ENCODE measurements at regions not wholly inside any gene's neighbourhood (a gene's known extent, or its start where the extent isn't known, plus 50 kb on each side); places are given as distances from the start of the nearest gene placed in this dataset.
"Not testable (repeated sequence)": the region's sequence is repeated elsewhere in the genome, so short reads cannot be mapped to it uniquely, and the experiment has no call there.

- Histone ChIP-seq H3K9ac (replicated peaks; ENCODE audit: extremely low read depth, insufficient read depth, low read length) (no peak overlapping the region), H3K79me2 (ENCODE audit: control insufficient read depth, insufficient read depth, low read length) (no peaks in the 10 kb centered on the region), H2AFZ (ENCODE audit: low read depth, low read length) (no peak overlapping the region), H3K36me3 (ENCODE audit: control insufficient read depth in 2 of 2, extremely low read depth in 1 of 2, insufficient read depth in 2 of 2, low read length in 2 of 2) (no peaks in the 10 kb centered on the region), H3K9me1 (replicated peaks; ENCODE audit: control insufficient read depth, extremely low read depth, insufficient read depth, low read length) (no peaks in the 10 kb centered on the region), H3K4me2 (ENCODE audit: insufficient read depth, low read length) (no peak overlapping the region), H3K9me3 (replicated peaks; ENCODE audit: control insufficient read depth, insufficient read depth, low read length) (no peaks in the 10 kb centered on the region), H3K27ac (ENCODE audit: insufficient read depth, low read depth, low read length) (no peak overlapping the region), H3K27me3 (ENCODE audit: control insufficient read depth in 2 of 2, insufficient read depth in 2 of 2, low read length in 2 of 2) (no peaks in the 10 kb centered on the region), H4K20me1 (replicated peaks; ENCODE audit: control insufficient read depth, extremely low read depth, insufficient read depth, low read length) (no peaks in the 10 kb centered on the region), H3K4me3 (replicated peaks in 1 of 3; ENCODE audit: insufficient read depth in 1 of 3, low read depth in 1 of 3, low read length in 3 of 3) (no peak overlapping the region), H3K4me1 (ENCODE audit: control insufficient read depth, extremely low read depth, insufficient read depth, low read length) (no peaks in the 10 kb centered on the region)
- POLR2A ChIA-PET, result no interaction called here
- dilution Hi-C loops (cut with MboI; ENCODE audit: extremely low pct_ligation_motif_present, low sequenced_read_pairs), result no loop called here
- BruUV-seq (replicated peaks), result no TSS peak
- no peak for TF ChIP-seq FOS (IDR thresholded peaks at IDR 0.05; ENCODE audit: borderline replicate concordance, insufficient read depth, low read length)
- no peak for TF ChIP-seq GATA2 (IDR thresholded peaks at IDR 0.05; ENCODE audit: insufficient read depth, insufficient read length, low read depth, low read length)
- TF ChIP-seq MAX (IDR thresholded peaks at IDR 0.05; ENCODE audit: insufficient read depth, insufficient read length), result no peak
- TF ChIP-seq MYC (IDR thresholded peaks at IDR 0.05; ENCODE audit: low read depth, low read length), result no peak
- TF ChIP-seq JUN (IDR thresholded peaks at IDR 0.05; ENCODE audit: borderline replicate concordance, insufficient read depth, insufficient read length, low read depth), result no peak
- TF ChIP-seq POLR2AphosphoS5 (IDR thresholded peaks at IDR 0.05; ENCODE audit: insufficient read depth, low read depth, low read length), result no peak
- no peak for TF ChIP-seq EZH2 (IDR thresholded peaks at IDR 0.05; ENCODE audit: borderline replicate concordance, low read depth, low read length, severe bottlenecking)
- TF ChIP-seq POLR2A (IDR thresholded peaks at IDR 0.05; ENCODE audit: low read depth, low read length), result no peak
- TF ChIP-seq, protein P1, sequence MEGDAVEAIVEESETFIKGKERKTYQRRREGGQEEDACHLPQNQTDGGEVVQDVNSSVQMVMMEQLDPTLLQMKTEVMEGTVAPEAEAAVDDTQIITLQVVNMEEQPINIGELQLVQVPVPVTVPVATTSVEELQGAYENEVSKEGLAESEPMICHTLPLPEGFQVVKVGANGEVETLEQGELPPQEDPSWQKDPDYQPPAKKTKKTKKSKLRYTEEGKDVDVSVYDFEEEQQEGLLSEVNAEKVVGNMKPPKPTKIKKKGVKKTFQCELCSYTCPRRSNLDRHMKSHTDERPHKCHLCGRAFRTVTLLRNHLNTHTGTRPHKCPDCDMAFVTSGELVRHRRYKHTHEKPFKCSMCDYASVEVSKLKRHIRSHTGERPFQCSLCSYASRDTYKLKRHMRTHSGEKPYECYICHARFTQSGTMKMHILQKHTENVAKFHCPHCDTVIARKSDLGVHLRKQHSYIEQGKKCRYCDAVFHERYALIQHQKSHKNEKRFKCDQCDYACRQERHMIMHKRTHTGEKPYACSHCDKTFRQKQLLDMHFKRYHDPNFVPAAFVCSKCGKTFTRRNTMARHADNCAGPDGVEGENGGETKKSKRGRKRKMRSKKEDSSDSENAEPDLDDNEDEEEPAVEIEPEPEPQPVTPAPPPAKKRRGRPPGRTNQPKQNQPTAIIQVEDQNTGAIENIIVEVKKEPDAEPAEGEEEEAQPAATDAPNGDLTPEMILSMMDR (IDR thresholded peaks at IDR 0.05; ENCODE audit: extremely low read depth in 1 of 2, insufficient read depth in 1 of 2, low read depth in 1 of 2, low read length in 2 of 2), result no peak
- DNase-seq (ENCODE audit: low read depth, low spot score) (no peak), FAIRE-seq (no peak)
- intact Hi-C loops (cut with micrococcal nuclease), result no loop called here
- CTCF ChIA-PET, result no interaction called here
Measured at GRCh38 chr5:108451269-108451668, 69.4 kb upstream of the FBXL17 start.

DNA sequence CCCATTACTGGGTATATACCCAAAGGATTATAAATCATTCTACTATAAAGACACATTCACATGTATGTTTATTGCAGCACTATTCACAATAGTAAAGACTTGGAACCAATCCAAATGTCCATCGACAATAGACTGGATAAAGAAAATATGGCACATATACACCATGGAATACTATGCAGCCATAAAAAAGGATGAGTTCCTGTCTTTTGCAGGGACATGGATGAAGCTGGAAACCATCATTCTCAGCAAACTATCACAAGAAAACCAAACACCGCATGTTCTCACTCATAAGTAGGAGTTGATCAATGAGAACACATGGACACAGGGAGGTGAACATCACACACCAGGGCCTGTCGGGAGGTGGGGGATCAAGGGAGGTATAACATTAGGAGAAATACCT, 62.2 kb upstream of the FBXL17 start:
- BruUV-seq (replicated peaks); H3K27me3 ChIP-seq (ENCODE audit: control insufficient read depth in 2 of 2, insufficient read depth in 2 of 2, low read length in 2 of 2); dilution Hi-C loops (cut with MboI; ENCODE audit: extremely low pct_ligation_motif_present, low sequenced_read_pairs); H3K4me2 ChIP-seq (ENCODE audit: insufficient read depth, low read length); CTCF ChIA-PET; H3K79me2 ChIP-seq (ENCODE audit: control insufficient read depth, insufficient read depth, low read length); H3K9me1 ChIP-seq (replicated peaks; ENCODE audit: control insufficient read depth, extremely low read depth, insufficient read depth, low read length); H3K9ac ChIP-seq (replicated peaks; ENCODE audit: extremely low read depth, insufficient read depth, low read length); FAIRE-seq; H3K9me3 ChIP-seq (replicated peaks; ENCODE audit: control insufficient read depth, insufficient read depth, low read length); POLR2A ChIA-PET; H3K36me3 ChIP-seq (ENCODE audit: control insufficient read depth in 2 of 2, extremely low read depth in 1 of 2, insufficient read depth in 2 of 2, low read length in 2 of 2); H2AFZ ChIP-seq (ENCODE audit: low read depth, low read length); H3K4me3 ChIP-seq (replicated peaks in 1 of 3; ENCODE audit: insufficient read depth in 1 of 3, low read depth in 1 of 3, low read length in 3 of 3); H3K27ac ChIP-seq (ENCODE audit: insufficient read depth, low read depth, low read length); H4K20me1 ChIP-seq (replicated peaks; ENCODE audit: control insufficient read depth, extremely low read depth, insufficient read depth, low read length); intact Hi-C loops (cut with micrococcal nuclease); DNase-seq (ENCODE audit: low read depth, low spot score); H3K4me1 ChIP-seq (ENCODE audit: control insufficient read depth, extremely low read depth, insufficient read depth, low read length): not testable (repeated sequence)

DNA sequence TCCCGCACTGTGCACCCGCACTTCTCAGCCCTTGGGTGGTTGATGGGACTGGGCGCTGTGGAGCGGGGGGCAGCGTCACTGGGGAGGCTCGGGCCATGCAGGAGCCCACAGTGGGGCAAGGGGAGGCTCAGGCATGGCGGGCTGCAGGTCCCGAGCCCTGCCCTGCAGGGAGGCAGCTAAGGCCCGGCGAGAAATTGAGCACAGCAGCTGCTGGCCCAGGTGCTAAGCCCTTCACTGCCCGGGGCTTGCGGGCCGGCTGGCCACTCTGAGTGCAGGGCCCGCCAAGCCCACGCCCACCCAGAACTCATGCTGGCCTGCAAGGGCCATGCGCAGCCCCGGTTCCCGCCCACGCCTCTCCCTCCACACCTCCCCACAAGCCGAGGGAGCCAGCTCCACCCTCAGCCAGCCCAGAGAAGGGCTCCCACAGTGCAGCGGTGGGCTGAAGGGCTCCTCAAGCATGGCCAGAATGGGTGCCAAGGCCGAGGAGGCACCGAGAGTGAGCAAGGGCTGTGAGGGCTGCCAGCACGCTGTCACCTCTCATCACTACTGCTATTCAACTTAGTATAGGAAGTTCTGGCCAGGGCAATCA, 60.3 kb upstream of the FBXL17 start:
- H3K36me3 ChIP-seq (ENCODE audit: control insufficient read depth in 2 of 2, extremely low read depth in 1 of 2, insufficient read depth in 2 of 2, low read length in 2 of 2); H3K4me3 ChIP-seq (replicated peaks in 1 of 3; ENCODE audit: insufficient read depth in 1 of 3, low read depth in 1 of 3, low read length in 3 of 3); H3K4me1 ChIP-seq (ENCODE audit: control insufficient read depth, extremely low read depth, insufficient read depth, low read length); H3K27me3 ChIP-seq (ENCODE audit: control insufficient read depth in 2 of 2, insufficient read depth in 2 of 2, low read length in 2 of 2); H3K9me1 ChIP-seq (replicated peaks; ENCODE audit: control insufficient read depth, extremely low read depth, insufficient read depth, low read length); H3K27ac ChIP-seq (ENCODE audit: insufficient read depth, low read depth, low read length); H3K9ac ChIP-seq (replicated peaks; ENCODE audit: extremely low read depth, insufficient read depth, low read length); intact Hi-C loops (cut with micrococcal nuclease); BruUV-seq (replicated peaks); dilution Hi-C loops (cut with MboI; ENCODE audit: extremely low pct_ligation_motif_present, low sequenced_read_pairs); H3K4me2 ChIP-seq (ENCODE audit: insufficient read depth, low read length); CTCF ChIA-PET; H4K20me1 ChIP-seq (replicated peaks; ENCODE audit: control insufficient read depth, extremely low read depth, insufficient read depth, low read length); H2AFZ ChIP-seq (ENCODE audit: low read depth, low read length); FAIRE-seq; H3K9me3 ChIP-seq (replicated peaks; ENCODE audit: control insufficient read depth, insufficient read depth, low read length); H3K79me2 ChIP-seq (ENCODE audit: control insufficient read depth, insufficient read depth, low read length); POLR2A ChIA-PET; DNase-seq (ENCODE audit: low read depth, low spot score): not testable (repeated sequence)

Data from endothelial cell of umbilical vein (primary cell).